OCI-LY7 (cell line): ENCODE measurements at regions not wholly inside any gene's neighbourhood (a gene's known extent, or its start where the extent isn't known, plus 50 kb on each side); places are given as distances from the start of the nearest gene placed in this dataset.

ENCODE experiments used
- EZH2phosphoT487 ChIP-seq: fragments of 200-600 bp; sonication (generic); IDR thresholded peaks from 2 replicates; pipeline ENCODE4 v1.6.1; 2018; ENCODE audit warnings: low read depth, borderline replicate concordance, mild to moderate bottlenecking, mixed run types, antibody characterized with exemption, low read length, moderate library complexity, mixed read lengths
- TF ChIP-seq, protein P1 (sequence below): fragments of 200-600 bp; sonication (generic); conservative IDR thresholded peaks from 2 replicates; pipeline ENCODE4 v1.5.1; 2014; ENCODE audit warnings: mild to moderate bottlenecking, antibody characterized with exemption, low read length, moderate library complexity, mixed read lengths

- TF ChIP-seq, protein P1, sequence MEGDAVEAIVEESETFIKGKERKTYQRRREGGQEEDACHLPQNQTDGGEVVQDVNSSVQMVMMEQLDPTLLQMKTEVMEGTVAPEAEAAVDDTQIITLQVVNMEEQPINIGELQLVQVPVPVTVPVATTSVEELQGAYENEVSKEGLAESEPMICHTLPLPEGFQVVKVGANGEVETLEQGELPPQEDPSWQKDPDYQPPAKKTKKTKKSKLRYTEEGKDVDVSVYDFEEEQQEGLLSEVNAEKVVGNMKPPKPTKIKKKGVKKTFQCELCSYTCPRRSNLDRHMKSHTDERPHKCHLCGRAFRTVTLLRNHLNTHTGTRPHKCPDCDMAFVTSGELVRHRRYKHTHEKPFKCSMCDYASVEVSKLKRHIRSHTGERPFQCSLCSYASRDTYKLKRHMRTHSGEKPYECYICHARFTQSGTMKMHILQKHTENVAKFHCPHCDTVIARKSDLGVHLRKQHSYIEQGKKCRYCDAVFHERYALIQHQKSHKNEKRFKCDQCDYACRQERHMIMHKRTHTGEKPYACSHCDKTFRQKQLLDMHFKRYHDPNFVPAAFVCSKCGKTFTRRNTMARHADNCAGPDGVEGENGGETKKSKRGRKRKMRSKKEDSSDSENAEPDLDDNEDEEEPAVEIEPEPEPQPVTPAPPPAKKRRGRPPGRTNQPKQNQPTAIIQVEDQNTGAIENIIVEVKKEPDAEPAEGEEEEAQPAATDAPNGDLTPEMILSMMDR = no peak
- TF ChIP-seq EZH2phosphoT487 = no peak
Observed at GRCh38 chr4:22970665-22971064, 277.9 kb downstream of the GBA3 start.
